Keratinocyte (primary cell): ENCODE measurements at regions not wholly inside any gene's neighbourhood (a gene's known extent, or its start where the extent isn't known, plus 50 kb on each side); places are given as distances from the start of the nearest gene placed in this dataset.
"Not testable (repeated sequence)": the region's sequence is repeated elsewhere in the genome, so short reads cannot be mapped to it uniquely, and the experiment has no call there.

Experiments
- DNase-seq: peaks from one replicate; pipeline ENCODE4 v3.0.0-alpha.2; 2011; ENCODE audit warnings: low read depth, missing footprints, low spot score
- FAIRE-seq: peaks from 2 replicates; lab custom pipeline; 2011; peaks lifted over from hg19 to GRCh38; lab: Jason Lieb, UNC
- H2AFZ ChIP-seq: 2 replicates; pipeline ENCODE4 v1.6.0; 2012; ENCODE audit warnings: low read length, control low read depth, inconsistent platforms; ENCODE audit not compliant: control insufficient read depth
- H3K27ac ChIP-seq: 2 replicates; pipeline ENCODE4 v1.5.1; 2011; ENCODE audit warnings: low read length; ENCODE audit not compliant: control insufficient read depth, insufficient read depth
- H3K27me3 ChIP-seq: 3 replicates; pipeline ENCODE4 v1.6.0; 2011; ENCODE audit warnings: low read length; ENCODE audit not compliant: control insufficient read depth, insufficient read depth; ENCODE audit errors: extremely low read depth
- H3K36me3 ChIP-seq, 2 experiments: 2 replicates in 1 of 2; 3 replicates in 1 of 2; pipeline ENCODE4 v1.5.1; 2011; ENCODE audit warnings: low read length in 2 of 2, mild to moderate bottlenecking in 1 of 2; ENCODE audit not compliant: control insufficient read depth in 2 of 2, insufficient read depth in 2 of 2; ENCODE audit errors: extremely low read depth in 1 of 2
- H3K4me1 ChIP-seq: 3 replicates; pipeline ENCODE4 v1.5.1; 2011; ENCODE audit warnings: low read length; ENCODE audit not compliant: control insufficient read depth, insufficient read depth; ENCODE audit errors: extremely low read depth
- H3K4me2 ChIP-seq: 3 replicates; pipeline ENCODE4 v1.6.0; 2011; ENCODE audit warnings: low read depth, low read length; ENCODE audit not compliant: control insufficient read depth, insufficient read depth; ENCODE audit errors: extremely low read depth
- H3K4me3 ChIP-seq, 3 experiments: fragments of 200-600 bp in 1 of 3; sonication (generic) in 1 of 3; 2 replicates in 2 of 3; 3 replicates in 1 of 3; pipeline ENCODE4 v1.5.1; 2011 to 2016; ENCODE audit warnings: low read length in 3 of 3, mild to moderate bottlenecking in 3 of 3, control low read depth in 2 of 3, inconsistent platforms in 1 of 3, low read depth in 1 of 3, mixed read lengths in 1 of 3, mixed run types in 1 of 3, moderate library complexity in 1 of 3; ENCODE audit not compliant: control insufficient read depth in 2 of 3, insufficient read depth in 2 of 3; ENCODE audit errors: extremely low read depth in 1 of 3
- H3K79me2 ChIP-seq: 2 replicates; pipeline ENCODE4 v1.6.0; 2012; ENCODE audit warnings: low read length; ENCODE audit not compliant: control insufficient read depth, insufficient read depth
- H3K9ac ChIP-seq: 3 replicates; pipeline ENCODE4 v1.6.0; 2011; ENCODE audit warnings: low read length; ENCODE audit not compliant: control insufficient read depth, insufficient read depth; ENCODE audit errors: extremely low read depth
- H3K9me1 ChIP-seq: 3 replicates; pipeline ENCODE4 v1.6.0; 2011; ENCODE audit warnings: low read length; ENCODE audit not compliant: control insufficient read depth, insufficient read depth; ENCODE audit errors: extremely low read depth
- H3K9me3 ChIP-seq: 2 replicates; pipeline ENCODE4 v1.5.1; 2012; ENCODE audit warnings: low read depth, low read length; ENCODE audit not compliant: control insufficient read depth
- H4K20me1 ChIP-seq: 3 replicates; pipeline ENCODE4 v1.6.0; 2011; ENCODE audit warnings: low read length; ENCODE audit not compliant: control insufficient read depth, insufficient read depth; ENCODE audit errors: extremely low read depth
- CTCF ChIP-seq, 3 experiments: IDR thresholded peaks in 1 of 3; conservative IDR thresholded peaks in 1 of 3; optimal IDR thresholded peaks in 1 of 3; 2 replicates in 2 of 3; 3 replicates in 1 of 3; pipeline versions ENCODE3 to v1.5.1; 2011; ENCODE audit warnings: low read length in 3 of 3, mild to moderate bottlenecking in 3 of 3, moderate library complexity in 2 of 3, control low read depth in 1 of 3, inconsistent platforms in 1 of 3; ENCODE audit not compliant: insufficient read depth in 2 of 3; ENCODE audit errors: extremely low read depth in 1 of 3
- EZH2 ChIP-seq: IDR thresholded peaks from one replicate; pipeline ENCODE4 v1.6.1; 2012; ENCODE audit warnings: inconsistent platforms, mild to moderate bottlenecking, low read length, moderate library complexity
- dilution Hi-C: fragments of 300-500 bp; cut with MboI; formaldehyde crosslinking; loops from one replicate; pipeline ENCODE4 v1.7.0; 2020; ENCODE audit warnings: low sequenced_read_pairs; ENCODE audit not compliant: extremely low pct_ligation_motif_present

- FAIRE-seq (no peak), DNase-seq (no peak)
- Histone ChIP-seq H3K4me2 (no peak overlapping the region), H2AFZ (no peak overlapping the region), H3K9ac (no peak overlapping the region), H3K4me1 (no peaks in the 10 kb centered on the region), H4K20me1 (no peaks in the 10 kb centered on the region), H3K4me3 (no peak overlapping the region), H3K27ac (no peak overlapping the region), H3K9me1 (no peaks in the 10 kb centered on the region), H3K9me3 (peaks cover 4% of the 10 kb centered on the region), H3K79me2 (no peaks in the 10 kb centered on the region), H3K36me3 (no peaks in the 10 kb centered on the region), H3K27me3 (no peaks in the 10 kb centered on the region)
- TF ChIP-seq EZH2 = no peak
- TF ChIP-seq CTCF (optimal IDR thresholded peaks at IDR 0.05 in 1 of 3, IDR thresholded peaks at IDR 0.05 in 1 of 3, conservative IDR thresholded peaks at IDR 0.05 in 1 of 3; ENCODE audit: extremely low read depth in 1 of 3, insufficient read depth in 2 of 3, low read length in 3 of 3) = no peak
- dilution Hi-C loops = no loop called here
Observed at GRCh38 chr17:22090263-22090935, 398.1 kb downstream of the KCNJ18 start.

- H3K4me2 ChIP-seq, H3K9ac ChIP-seq, H3K9me1 ChIP-seq, H3K27ac ChIP-seq, H3K4me3 ChIP-seq, H4K20me1 ChIP-seq, DNase-seq, H3K36me3 ChIP-seq, dilution Hi-C loops, H2AFZ ChIP-seq, H3K4me1 ChIP-seq, H3K27me3 ChIP-seq, H3K79me2 ChIP-seq, H3K9me3 ChIP-seq, FAIRE-seq: not testable (repeated sequence)
Observed at GRCh38 chr17:22091041-22091679, 398.8 kb downstream of the KCNJ18 start.

GRCh38 chr17:22091840-22092239, 399.5 kb downstream of the KCNJ18 start:
- dilution Hi-C loops, H3K4me2 ChIP-seq, H3K79me2 ChIP-seq, H3K4me3 ChIP-seq, H3K9me1 ChIP-seq, H3K27ac ChIP-seq, H3K4me1 ChIP-seq, FAIRE-seq, H3K9me3 ChIP-seq, H2AFZ ChIP-seq, H3K27me3 ChIP-seq, H3K36me3 ChIP-seq, DNase-seq, H4K20me1 ChIP-seq, H3K9ac ChIP-seq: not testable (repeated sequence)

- H3K9me1 ChIP-seq, H3K9ac ChIP-seq, DNase-seq, H3K9me3 ChIP-seq, H3K27me3 ChIP-seq, H3K36me3 ChIP-seq, H3K4me3 ChIP-seq, FAIRE-seq, H3K4me1 ChIP-seq, H3K4me2 ChIP-seq, dilution Hi-C loops, H4K20me1 ChIP-seq, H3K27ac ChIP-seq, H2AFZ ChIP-seq, H3K79me2 ChIP-seq: not testable (repeated sequence)
Observed at GRCh38 chr17:22095414-22095813, 403.1 kb downstream of the KCNJ18 start.
